ENCODE measurements at regions not wholly inside any gene's neighbourhood (a gene's known extent, or its start where the extent isn't known, plus 50 kb on each side); places are given as distances from the start of the nearest gene placed in this dataset.

GRCh38 chr16:6360641-6361040 is 972.0 kb upstream of the RBFOX1 start:
- no peak overlapping the region for H3K27ac ChIP-seq
- no peaks in the 10 kb centered on the region for H3K4me1 ChIP-seq
- intact Hi-C loops (cut with DNase I; ENCODE audit: low total_unique reads), result no loop called here
- no peak for DNase-seq (ENCODE audit: low spot score in 2 of 2)
- peaks cover 0 to 4% of the 10 kb centered on the region in 2 donors for H3K9me3 ChIP-seq
- H3K4me3 ChIP-seq, result no peak overlapping the region
- no peaks in the 10 kb centered on the region for H3K36me3 ChIP-seq
- TF ChIP-seq POLR2AphosphoS5 (IDR thresholded peaks at IDR 0.05) (no peak), POLR2A (IDR thresholded peaks at IDR 0.05) (no peak), CTCF (IDR thresholded peaks at IDR 0.05) (no peak)
- H3K27me3 ChIP-seq, result no peaks in the 10 kb centered on the region

- Histone ChIP-seq H3K4me1 (no peaks in the 10 kb centered on the region), H3K9me3 (peaks cover 4 to 11% of the 10 kb centered on the region in 2 donors), H3K36me3 (no peaks in the 10 kb centered on the region), H3K4me3 (no peak overlapping the region), H3K27me3 (no peaks in the 10 kb centered on the region), H3K27ac (no peak overlapping the region)
- no peak for TF ChIP-seq POLR2A (IDR thresholded peaks at IDR 0.05)
- no peak for DNase-seq (ENCODE audit: low spot score in 2 of 2)
- intact Hi-C loops (cut with DNase I; ENCODE audit: low total_unique reads), result no loop called here
Measured at GRCh38 chr16:6356911-6357310, 975.7 kb upstream of the RBFOX1 start.

- H3K27me3 ChIP-seq, result no peaks in the 10 kb centered on the region
- DNase-seq (ENCODE audit: low spot score in 2 of 2), result no peak
- H3K9me3 ChIP-seq, result peaks cover 0 to 2% of the 10 kb centered on the region in 2 donors
- no peak overlapping the region for H3K27ac ChIP-seq
- no peaks in the 10 kb centered on the region for H3K4me1 ChIP-seq
- TF ChIP-seq CTCF (IDR thresholded peaks at IDR 0.05) (no peak), POLR2AphosphoS5 (IDR thresholded peaks at IDR 0.05) (no peak), POLR2A (IDR thresholded peaks at IDR 0.05) (no peak)
- H3K36me3 ChIP-seq, result no peaks in the 10 kb centered on the region
- H3K4me3 ChIP-seq, result no peak overlapping the region
- intact Hi-C loops (cut with DNase I; ENCODE audit: low total_unique reads), result no loop called here
Measured at GRCh38 chr16:6349725-6350124, 982.9 kb upstream of the RBFOX1 start.

GRCh38 chr16:6345090-6345489 is 987.6 kb upstream of the RBFOX1 start:
- intact Hi-C loops (cut with DNase I; ENCODE audit: low total_unique reads), result no loop called here
- no peak overlapping the region for H3K27ac ChIP-seq
- no peak overlapping the region for H3K4me3 ChIP-seq
- H3K27me3 ChIP-seq, result no peaks in the 10 kb centered on the region
- no peak for TF ChIP-seq POLR2AphosphoS5 (IDR thresholded peaks at IDR 0.05)
- no peak for TF ChIP-seq POLR2A (IDR thresholded peaks at IDR 0.05)
- TF ChIP-seq CTCF (IDR thresholded peaks at IDR 0.05), result no peak
- H3K36me3 ChIP-seq, result no peaks in the 10 kb centered on the region
- no peaks in the 10 kb centered on the region for H3K4me1 ChIP-seq
- no peak for DNase-seq (ENCODE audit: low spot score in 2 of 2)
- peaks cover 3 to 23% of the 10 kb centered on the region in 2 donors for H3K9me3 ChIP-seq

GRCh38 chr16:6343157-6343556 is 989.5 kb upstream of the RBFOX1 start:
- Histone ChIP-seq H3K4me3 (no peak overlapping the region), H3K36me3 (no peaks in the 10 kb centered on the region), H3K9me3 (peaks cover 3 to 23% of the 10 kb centered on the region in 2 donors), H3K27ac (no peak overlapping the region), H3K4me1 (no peaks in the 10 kb centered on the region), H3K27me3 (no peaks in the 10 kb centered on the region)
- TF ChIP-seq CTCF (IDR thresholded peaks at IDR 0.05), result no peak
- no peak for TF ChIP-seq POLR2AphosphoS5 (IDR thresholded peaks at IDR 0.05)
- no peak for TF ChIP-seq POLR2A (IDR thresholded peaks at IDR 0.05)
- intact Hi-C loops (cut with DNase I; ENCODE audit: low total_unique reads), result no loop called here
- DNase-seq (ENCODE audit: low spot score in 2 of 2), result no peak

- no peaks in the 10 kb centered on the region for H3K4me1 ChIP-seq
- no peak overlapping the region for H3K4me3 ChIP-seq
- no peak for TF ChIP-seq CTCF (IDR thresholded peaks at IDR 0.05)
- no peak for TF ChIP-seq POLR2AphosphoS5 (IDR thresholded peaks at IDR 0.05)
- no peak for TF ChIP-seq POLR2A (IDR thresholded peaks at IDR 0.05)
- H3K27me3 ChIP-seq, result no peaks in the 10 kb centered on the region
- intact Hi-C loops (cut with DNase I; ENCODE audit: low total_unique reads), result no loop called here
- H3K9me3 ChIP-seq, result peaks cover 3 to 23% of the 10 kb centered on the region in 2 donors
- no peak for DNase-seq (ENCODE audit: low spot score in 2 of 2)
- no peak overlapping the region for H3K27ac ChIP-seq
- no peaks in the 10 kb centered on the region for H3K36me3 ChIP-seq
Measured at GRCh38 chr16:6341981-6342380, 990.7 kb upstream of the RBFOX1 start.

Data from breast epithelium (tissue), 4 donors.